NT2/D1 (cell line): ENCODE measurements at regions not wholly inside any gene's neighbourhood (a gene's known extent, or its start where the extent isn't known, plus 50 kb on each side); places are given as distances from the start of the nearest gene placed in this dataset.
"Not testable (repeated sequence)": the region's sequence is repeated elsewhere in the genome, so short reads cannot be mapped to it uniquely, and the experiment has no call there.

Experiments
- DNase-seq: peaks from one replicate; pipeline ENCODE4 v3.0.0-alpha.2; 2011; ENCODE audit warnings: low read depth, low spot score
- H3K27me3 ChIP-seq: 2 replicates; pipeline ENCODE4 v1.6.0; 2011; ENCODE audit warnings: mild to moderate bottlenecking; ENCODE audit not compliant: insufficient read length, insufficient read depth
- H3K36me3 ChIP-seq: 2 replicates; pipeline ENCODE4 v1.6.1; 2011; ENCODE audit warnings: mild to moderate bottlenecking, low read length, mixed read lengths; ENCODE audit not compliant: insufficient read depth, insufficient read length
- H3K4me1 ChIP-seq: 2 replicates; pipeline ENCODE4 v1.5.1; 2011; ENCODE audit not compliant: insufficient read depth, insufficient read length
- H3K4me3 ChIP-seq: 2 replicates; pipeline ENCODE4 v1.5.1; 2011; ENCODE audit warnings: low read depth; ENCODE audit not compliant: insufficient read length
- H3K9ac ChIP-seq: 2 replicates; pipeline ENCODE4 v1.6.0; 2011; ENCODE audit warnings: low read depth; ENCODE audit not compliant: insufficient read length
- H3K9me3 ChIP-seq: 2 replicates; pipeline ENCODE4 v1.5.1; 2011; ENCODE audit warnings: mild to moderate bottlenecking, low read length; ENCODE audit not compliant: insufficient read depth
- SUZ12 ChIP-seq: IDR thresholded peaks from 2 replicates; pipeline ENCODE4 v1.6.1; 2011; ENCODE audit not compliant: insufficient read length, insufficient read depth; ENCODE audit errors: extremely low read depth
- YY1 ChIP-seq: IDR thresholded peaks from 2 replicates; pipeline ENCODE4 v1.6.1; 2011; ENCODE audit not compliant: insufficient read length, insufficient read depth
- ZNF274 ChIP-seq: IDR thresholded peaks from 2 replicates; pipeline ENCODE4 v1.6.1; 2011; ENCODE audit warnings: mild to moderate bottlenecking, low read depth, low read length

DNA sequence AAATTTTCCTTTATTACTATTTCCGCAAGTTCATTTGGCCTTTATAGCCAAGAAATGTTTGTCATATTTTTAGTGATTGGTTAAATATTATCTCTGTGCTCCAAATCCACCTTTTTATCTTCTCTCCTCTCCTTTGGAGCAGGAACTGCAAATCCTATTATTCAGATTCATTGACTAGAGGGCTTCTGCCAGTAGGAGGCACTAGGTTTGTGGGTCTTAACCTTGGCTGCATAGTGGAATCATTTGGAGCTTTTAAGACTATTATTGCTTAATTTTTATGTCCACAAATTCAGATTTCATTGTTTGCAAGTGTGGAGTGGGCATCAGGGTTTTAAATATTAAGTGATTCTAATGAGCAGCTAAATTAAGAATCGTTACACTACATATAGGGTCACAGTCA lies 75.3 kb upstream of the SYT10 start:
- Histone ChIP-seq H3K4me1 (no peaks in the 10 kb centered on the region), H3K27me3 (no peaks in the 10 kb centered on the region), H3K36me3 (no peaks in the 10 kb centered on the region), H3K9me3 (no peaks in the 10 kb centered on the region), H3K4me3 (no peak overlapping the region), H3K9ac (no peak overlapping the region)
- no peak for TF ChIP-seq YY1
- TF ChIP-seq SUZ12 = no peak
- no peak for TF ChIP-seq ZNF274
- DNase-seq = peak; percentile 42

- no peak for DNase-seq
- Histone ChIP-seq H3K9ac (no peak overlapping the region), H3K27me3 (no peaks in the 10 kb centered on the region), H3K4me3 (no peak overlapping the region), H3K9me3 (peaks cover 5% of the 10 kb centered on the region; the same call in 1 of the 2 replicates), H3K4me1 (no peaks in the 10 kb centered on the region), H3K36me3 (no peaks in the 10 kb centered on the region)
- TF ChIP-seq ZNF274 (no peak), YY1 (no peak), SUZ12 (no peak)
Measured at GRCh38 chr12:33519566-33519965, 79.9 kb upstream of the SYT10 start.

DNA sequence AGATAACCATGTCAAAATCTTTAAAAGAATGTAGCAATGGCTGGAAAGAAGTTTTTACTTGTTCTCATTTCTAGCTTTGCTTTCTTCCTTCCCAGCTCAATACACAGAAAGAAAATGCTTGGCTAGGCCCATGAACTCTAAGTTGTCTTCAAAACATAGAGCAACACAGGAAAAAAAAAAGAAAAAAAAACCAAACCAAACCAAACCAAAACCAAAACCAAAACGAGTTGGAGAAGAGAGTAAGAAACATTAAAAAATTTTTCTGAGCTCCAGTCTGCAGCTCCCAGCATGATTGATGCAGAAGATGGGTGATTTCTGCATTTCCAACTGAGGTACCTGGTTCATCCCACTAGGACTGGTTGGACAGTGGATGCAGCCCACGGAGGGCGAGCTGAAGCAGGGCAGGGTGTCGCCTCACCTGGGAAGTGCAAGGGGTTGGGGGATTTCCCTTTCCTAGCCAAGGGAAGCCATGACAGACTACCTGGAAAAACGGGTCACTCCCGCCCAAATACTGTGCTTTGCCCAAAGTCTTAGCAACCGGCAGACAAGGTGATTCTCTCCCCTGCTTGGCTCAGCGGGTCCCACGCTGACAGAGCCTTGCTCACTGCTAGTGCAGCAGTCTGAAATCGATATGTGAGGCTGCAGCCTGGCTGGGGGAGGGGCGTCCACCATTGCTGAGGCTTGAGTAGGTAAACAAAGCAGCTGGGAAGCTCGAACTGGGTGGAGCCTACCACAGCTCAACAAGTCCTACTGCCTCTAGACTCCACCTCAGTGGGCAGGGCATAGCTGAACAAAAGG lies 81.1 kb upstream of the SYT10 start:
- not testable (repeated sequence) for H3K4me3 ChIP-seq, H3K4me1 ChIP-seq, H3K9me3 ChIP-seq, H3K27me3 ChIP-seq, H3K36me3 ChIP-seq
- DNase-seq = peak; percentile 83
- peak overlapping the region; percentile 61 for H3K9ac ChIP-seq

DNA sequence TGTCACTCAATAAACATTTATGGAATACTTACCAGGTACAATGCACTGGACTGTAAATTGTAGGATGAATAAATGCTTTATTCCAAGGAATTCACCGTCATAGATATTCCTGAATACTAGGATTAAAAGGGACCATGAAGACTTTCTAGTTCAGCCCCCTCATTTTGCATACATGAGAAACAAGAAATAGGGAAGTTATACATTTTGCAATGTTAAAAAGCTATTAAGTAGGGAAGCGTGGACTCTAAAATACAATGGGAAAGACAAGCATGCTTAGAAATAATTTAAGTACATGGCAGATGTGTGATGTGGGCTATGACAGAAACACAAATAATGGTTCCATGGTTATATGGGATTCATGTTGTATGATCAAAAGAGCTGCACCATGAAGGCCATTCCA lies 89.4 kb upstream of the SYT10 start:
- Histone ChIP-seq H3K4me3 (no peak overlapping the region), H3K36me3 (no peaks in the 10 kb centered on the region), H3K27me3 (no peaks in the 10 kb centered on the region), H3K9me3 (no peaks in the 10 kb centered on the region), H3K9ac (no peak overlapping the region), H3K4me1 (no peaks in the 10 kb centered on the region)
- no peak for TF ChIP-seq SUZ12
- no peak for TF ChIP-seq ZNF274
- no peak for TF ChIP-seq YY1
- DNase-seq = no peak

- Histone ChIP-seq H3K9ac (no peak overlapping the region), H3K27me3 (no peaks in the 10 kb centered on the region), H3K4me3 (no peak overlapping the region), H3K4me1 (no peaks in the 10 kb centered on the region), H3K9me3 (no peaks in the 10 kb centered on the region), H3K36me3 (no peaks in the 10 kb centered on the region)
- TF ChIP-seq ZNF274 (no peak), SUZ12 (no peak), YY1 (no peak)
- DNase-seq = no peak
Measured at GRCh38 chr12:33529810-33530209, 90.2 kb upstream of the SYT10 start.

GRCh38 chr12:33531261-33531660 lies 91.6 kb upstream of the SYT10 start:
- DNase-seq = no peak
- no peaks in the 10 kb centered on the region for H3K36me3 ChIP-seq
- no peaks in the 10 kb centered on the region for H3K9me3 ChIP-seq
- TF ChIP-seq ZNF274 (no peak), SUZ12 (no peak), YY1 (no peak)
- H3K4me1 ChIP-seq = no peaks in the 10 kb centered on the region
- no peak overlapping the region for H3K4me3 ChIP-seq
- no peaks in the 10 kb centered on the region for H3K27me3 ChIP-seq
- H3K9ac ChIP-seq = no peak overlapping the region

- H3K9ac ChIP-seq = no peak overlapping the region
- H3K27me3 ChIP-seq = no peaks in the 10 kb centered on the region
- TF ChIP-seq ZNF274 (no peak), SUZ12 (no peak), YY1 (no peak)
- no peaks in the 10 kb centered on the region for H3K4me1 ChIP-seq
- H3K9me3 ChIP-seq = no peaks in the 10 kb centered on the region
- no peaks in the 10 kb centered on the region for H3K36me3 ChIP-seq
- H3K4me3 ChIP-seq = no peak overlapping the region
- no peak for DNase-seq
Measured at GRCh38 chr12:33533527-33533926, 93.9 kb upstream of the SYT10 start.

DNA sequence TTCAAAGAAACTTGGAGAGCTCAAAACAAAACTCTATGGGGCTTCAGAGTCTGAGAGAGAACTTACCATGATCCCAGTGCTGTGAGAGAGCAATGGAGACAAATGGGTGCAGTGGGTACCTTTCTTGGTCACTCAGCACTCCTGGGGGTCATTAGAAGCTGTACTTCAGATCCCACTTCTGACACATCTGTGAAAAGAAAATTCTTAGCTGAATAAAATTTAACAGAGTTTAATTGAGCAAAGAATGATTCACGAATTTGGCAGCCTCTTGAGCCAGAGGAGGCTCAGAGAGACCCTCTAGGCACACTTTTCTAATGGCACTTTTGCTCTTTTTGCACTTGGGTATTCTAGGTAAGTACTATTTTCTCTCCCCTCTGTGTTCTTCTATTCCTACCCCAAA lies 96.8 kb upstream of the SYT10 start:
- Histone ChIP-seq H3K27me3 (no peaks in the 10 kb centered on the region), H3K9me3 (no peaks in the 10 kb centered on the region), H3K36me3 (no peaks in the 10 kb centered on the region), H3K9ac (no peak overlapping the region), H3K4me3 (no peak overlapping the region), H3K4me1 (no peaks in the 10 kb centered on the region)
- DNase-seq = no peak
- no peak for TF ChIP-seq ZNF274
- no peak for TF ChIP-seq SUZ12
- TF ChIP-seq YY1 = no peak
